GM21390 (cell line): ENCODE measurements at regions not wholly inside any gene's neighbourhood (a gene's known extent, or its start where the extent isn't known, plus 50 kb on each side); places are given as distances from the start of the nearest gene placed in this dataset.
"Not testable (repeated sequence)": the region's sequence is repeated elsewhere in the genome, so short reads cannot be mapped to it uniquely, and the experiment has no call there.

Experiments used
- ATAC-seq: cut with Tn5 transposase; IDR thresholded peaks from one replicate; pipeline ENCODE4 v1.9.1; 2021; ENCODE audit not compliant: unreplicated experiment

GRCh38 chr3:115251509-115251908 lies 104.4 kb upstream of the ZBTB20 start:
- no peak for ATAC-seq

DNA sequence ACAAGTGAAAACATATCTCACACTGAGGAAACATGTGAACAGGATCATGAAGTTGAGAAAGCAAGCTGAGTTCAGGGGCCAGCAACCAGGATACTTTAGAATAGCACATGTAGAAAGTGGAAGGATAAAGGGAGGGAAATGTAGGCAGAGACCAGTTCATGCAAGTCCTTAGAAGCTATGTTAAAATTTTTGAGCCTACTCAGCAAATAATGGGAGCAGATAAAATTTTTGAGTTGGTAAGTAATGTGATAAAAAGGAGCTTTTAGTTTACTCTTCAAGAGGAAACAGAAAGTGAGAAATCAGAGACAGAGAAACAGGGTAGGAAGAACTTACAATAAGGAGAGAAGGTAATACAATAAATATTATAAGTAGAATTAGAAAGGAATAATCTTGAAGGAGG lies 105.6 kb upstream of the ZBTB20 start:
- ATAC-seq: no peak

DNA sequence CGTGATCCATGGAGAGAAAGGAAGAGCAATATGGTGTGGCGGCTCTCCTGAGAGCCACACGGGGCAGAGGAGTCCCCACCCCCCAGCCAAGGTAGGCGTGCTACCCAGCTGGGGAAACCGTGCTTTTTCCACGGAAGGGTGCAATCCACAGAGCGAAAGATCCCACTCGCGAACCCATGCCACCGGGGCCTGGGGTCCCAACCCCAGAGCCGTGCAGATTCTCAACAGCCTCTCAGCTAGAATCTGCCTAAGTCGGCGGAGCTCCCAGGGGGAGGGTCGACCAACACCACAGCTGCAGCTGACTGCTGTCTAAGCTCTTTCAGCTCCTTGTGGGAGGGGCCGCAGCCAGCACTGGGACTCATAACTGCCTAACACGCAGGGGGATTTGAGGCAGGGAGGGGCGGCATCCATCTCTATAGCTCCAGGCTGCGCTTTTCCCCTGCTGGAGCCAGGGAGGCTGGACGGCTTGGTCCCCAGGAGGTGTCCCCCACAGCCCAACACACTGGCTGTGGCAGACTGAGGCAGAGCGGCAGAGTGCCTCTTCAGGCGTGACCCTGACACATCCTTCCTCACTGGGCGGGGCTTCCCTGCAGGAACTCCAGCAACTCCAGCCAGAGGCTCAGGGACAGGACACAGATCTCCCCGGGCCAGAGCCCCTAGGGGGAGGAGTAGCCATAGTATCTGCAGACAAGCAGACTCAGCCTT lies 107.6 kb upstream of the ZBTB20 start:
- ATAC-seq: no peak

DNA sequence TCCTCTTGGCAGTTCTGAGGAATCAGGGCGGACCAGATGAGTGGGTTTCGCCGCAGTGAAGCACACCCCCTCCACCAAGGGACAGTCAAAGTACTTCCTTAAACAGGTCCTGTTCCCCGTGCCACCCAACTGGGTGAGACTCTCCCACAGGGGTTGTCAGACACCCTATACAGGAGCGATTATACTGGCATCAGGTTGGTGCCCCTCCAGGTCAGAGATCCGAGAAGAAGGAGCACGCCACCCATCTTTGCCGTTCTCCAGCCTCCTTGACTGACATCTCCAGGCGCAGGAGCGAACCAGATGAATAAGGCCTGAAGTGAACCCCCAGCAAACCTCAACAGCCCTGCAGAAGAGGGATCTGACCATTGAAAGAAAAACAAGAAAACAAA lies 108.1 kb upstream of the ZBTB20 start:
- no peak for ATAC-seq

GRCh38 chr3:115270849-115271248 lies 123.8 kb upstream of the ZBTB20 start:
- no peak for ATAC-seq

DNA sequence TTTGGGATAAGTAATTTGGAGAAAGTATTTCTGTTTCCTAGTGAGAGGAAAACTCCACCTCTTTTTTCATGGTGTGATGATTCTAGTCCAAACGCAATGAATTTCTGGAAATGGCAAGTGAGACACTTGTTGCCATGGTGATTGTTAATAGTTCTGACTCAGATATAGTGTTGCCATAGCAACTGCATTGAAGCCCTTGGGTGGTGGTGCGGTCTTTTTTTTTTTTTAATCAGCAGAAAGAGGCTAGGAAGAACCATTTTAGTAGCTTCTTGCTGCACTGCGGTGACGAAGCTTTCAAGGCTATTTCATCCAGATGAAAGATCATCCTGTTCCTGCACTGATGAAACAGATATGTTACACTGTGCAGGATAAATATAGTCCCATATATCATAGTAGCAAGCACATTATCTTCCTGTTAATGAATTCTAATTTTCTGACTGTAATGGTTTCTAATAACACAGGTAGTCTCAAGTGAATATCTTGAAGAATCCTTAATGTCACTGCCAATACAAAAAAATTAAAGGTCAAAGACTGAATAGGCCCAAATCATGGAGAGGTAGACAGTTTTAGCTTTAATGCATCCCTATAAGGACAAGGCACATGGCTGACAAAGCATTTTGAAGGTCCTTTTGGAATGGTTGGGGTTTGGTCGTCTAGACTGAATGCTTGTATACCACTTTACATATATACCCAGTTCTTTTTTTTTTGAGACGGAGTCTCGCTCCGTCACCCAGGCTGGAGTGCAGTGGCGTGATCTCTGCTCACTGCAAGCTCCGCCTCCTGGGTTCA lies 125.1 kb upstream of the ZBTB20 start:
- ATAC-seq: no peak

- ATAC-seq: no peak
Observed at GRCh38 chr3:115275896-115276295, 128.8 kb upstream of the ZBTB20 start.

DNA sequence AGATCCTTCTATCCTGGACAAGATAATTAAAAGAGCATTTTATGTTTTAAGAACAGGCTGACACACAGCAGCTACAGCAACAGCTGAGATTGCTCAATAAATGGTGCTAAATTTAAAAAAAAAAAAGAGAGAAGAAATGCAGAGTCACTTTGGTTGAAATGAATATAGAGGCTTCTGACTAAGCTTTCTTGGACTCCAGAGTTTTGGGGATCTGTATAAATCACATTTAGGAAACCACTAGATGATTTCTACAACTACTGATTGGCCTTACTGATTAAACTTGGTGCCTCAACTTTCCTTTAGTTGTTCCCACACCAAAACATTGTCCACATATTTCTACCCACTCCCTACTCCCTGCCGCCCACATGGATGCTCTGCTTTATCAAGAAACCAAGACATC lies 132.9 kb upstream of the ZBTB20 start:
- ATAC-seq: no peak

GRCh38 chr3:115280506-115280905 lies 133.4 kb upstream of the ZBTB20 start:
- no peak for ATAC-seq

DNA sequence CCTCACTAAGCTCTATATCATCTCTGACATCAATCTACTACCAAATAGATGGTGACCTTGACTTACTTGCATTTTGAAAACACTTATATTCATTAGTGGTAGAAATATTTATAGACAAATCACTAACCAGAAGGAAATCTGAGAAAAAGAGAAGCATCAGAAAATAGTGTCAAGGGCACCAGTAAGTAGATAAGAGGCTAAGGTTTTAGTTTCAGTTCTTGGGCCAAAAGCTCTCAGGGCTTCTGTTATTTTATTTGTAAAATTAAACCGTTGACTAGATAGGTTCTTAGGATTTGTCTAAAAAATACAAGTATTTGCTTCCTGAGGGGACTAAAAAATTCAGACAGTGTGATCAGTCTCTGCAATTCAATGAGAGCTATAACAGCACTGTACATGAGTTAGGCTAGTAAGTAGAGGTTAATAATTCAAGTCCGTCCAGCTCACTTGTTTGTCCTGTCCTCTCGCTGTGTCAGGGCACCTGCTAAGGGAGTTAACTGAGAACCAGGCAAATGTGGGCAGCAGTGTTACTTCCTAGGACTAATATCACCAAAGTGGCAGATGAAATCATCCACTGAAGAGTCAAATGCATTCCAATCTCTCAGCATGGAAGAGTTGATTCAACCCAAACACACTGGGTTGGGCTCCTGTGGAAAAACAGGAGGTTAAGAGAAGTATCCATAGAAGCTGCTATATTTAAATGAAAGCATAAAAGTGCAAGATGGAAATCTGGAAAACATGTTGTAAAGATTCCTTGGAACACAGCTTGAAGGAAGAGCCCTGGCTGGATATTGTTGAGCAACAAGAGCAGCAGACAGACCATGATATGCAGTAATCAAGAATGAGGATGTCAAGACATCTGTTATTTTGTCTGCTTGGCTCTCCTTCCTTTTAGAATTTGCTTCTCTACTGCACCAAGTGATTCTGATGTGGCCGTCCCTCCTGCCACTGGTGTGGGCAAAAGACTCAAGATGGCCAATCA lies 134.9 kb upstream of the ZBTB20 start:
- ATAC-seq: no peak

DNA sequence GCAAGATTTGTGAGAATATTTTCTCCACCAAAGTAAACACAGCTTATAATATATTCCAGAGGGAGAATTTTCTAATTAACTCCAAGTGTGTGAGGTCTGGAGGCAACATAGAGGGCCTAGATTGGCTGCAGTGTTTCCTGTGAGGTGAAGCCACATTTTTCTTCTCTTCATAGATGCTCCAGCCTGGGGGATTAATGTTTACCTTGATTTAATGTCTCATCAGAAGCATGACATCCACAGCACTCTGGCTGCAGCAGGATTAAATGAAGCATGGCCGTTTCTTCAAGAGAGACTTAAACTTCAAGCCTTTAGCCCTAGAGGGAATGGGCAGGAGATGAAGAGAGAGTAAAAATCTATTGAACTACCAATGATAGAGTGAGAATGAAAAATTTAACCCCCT lies 137.9 kb upstream of the ZBTB20 start:
- ATAC-seq: no peak

DNA sequence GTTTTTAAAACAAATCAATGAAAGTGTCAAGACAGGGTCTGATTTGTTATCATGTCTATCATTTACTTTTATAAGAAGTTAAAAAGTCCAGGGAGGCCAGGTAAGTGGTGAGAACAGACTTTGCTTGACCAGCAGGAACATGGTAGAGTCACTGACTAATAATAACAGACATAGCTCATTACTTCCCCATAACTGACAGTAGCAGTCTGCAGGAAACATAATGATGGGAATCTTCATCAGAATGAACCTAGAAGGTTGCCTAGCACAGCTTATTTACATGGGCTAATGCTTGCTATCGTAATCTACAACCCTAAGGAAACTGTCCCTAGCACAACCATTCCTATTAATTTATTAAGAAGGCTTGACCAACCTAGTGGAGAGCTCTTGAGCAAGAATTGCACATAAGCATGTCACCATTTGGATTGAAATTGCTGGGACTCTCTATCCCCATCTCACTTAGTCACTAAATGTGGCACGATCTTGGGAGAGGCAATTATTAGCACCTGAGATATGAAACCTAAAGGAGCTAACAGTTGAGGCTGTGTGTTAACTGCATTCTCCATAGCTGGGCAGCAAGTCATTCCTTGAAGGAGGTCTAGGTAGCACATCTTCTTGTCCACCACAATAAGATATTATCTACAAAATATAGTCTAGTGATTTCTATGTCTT lies 139.6 kb upstream of the ZBTB20 start:
- ATAC-seq: no peak

DNA sequence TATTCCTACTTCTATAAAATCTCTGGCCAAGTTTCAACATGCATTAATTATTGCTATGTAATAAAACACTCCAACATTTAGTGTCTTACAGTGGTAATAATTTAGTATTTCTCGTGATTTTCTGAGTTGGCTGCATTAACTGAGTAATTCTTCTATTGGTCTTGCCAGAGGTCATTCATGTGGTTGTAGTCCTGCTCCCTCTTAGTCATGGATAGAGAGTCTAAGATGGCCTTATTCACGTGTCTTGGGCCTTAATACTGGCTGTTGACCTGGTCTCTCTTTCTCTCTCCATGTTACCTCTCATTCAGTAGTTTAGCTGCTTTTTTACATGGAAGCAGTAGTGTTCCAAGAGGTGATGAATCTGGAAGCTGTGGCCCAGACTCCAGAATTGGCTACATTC lies 140.1 kb upstream of the ZBTB20 start:
- no peak for ATAC-seq

DNA sequence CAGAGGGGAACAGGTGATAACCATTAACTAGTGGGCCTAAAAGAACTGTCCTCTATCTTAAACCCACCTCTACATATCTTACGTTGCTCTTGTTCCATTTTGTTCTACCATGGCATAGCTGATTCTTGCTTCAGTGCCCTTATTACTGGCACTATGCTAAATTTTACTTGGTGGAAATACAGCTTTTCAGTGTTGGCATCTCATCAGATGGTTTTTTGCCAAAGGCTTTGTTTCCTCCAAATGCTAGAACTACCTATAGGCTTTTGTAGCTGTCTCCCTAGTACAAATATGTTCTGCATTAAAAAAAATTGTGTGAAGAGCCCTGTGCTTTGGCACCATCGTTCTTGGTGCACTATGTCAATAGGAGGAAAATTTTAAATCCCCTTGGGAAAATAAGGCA lies 145.0 kb upstream of the ZBTB20 start:
- ATAC-seq: no peak

DNA sequence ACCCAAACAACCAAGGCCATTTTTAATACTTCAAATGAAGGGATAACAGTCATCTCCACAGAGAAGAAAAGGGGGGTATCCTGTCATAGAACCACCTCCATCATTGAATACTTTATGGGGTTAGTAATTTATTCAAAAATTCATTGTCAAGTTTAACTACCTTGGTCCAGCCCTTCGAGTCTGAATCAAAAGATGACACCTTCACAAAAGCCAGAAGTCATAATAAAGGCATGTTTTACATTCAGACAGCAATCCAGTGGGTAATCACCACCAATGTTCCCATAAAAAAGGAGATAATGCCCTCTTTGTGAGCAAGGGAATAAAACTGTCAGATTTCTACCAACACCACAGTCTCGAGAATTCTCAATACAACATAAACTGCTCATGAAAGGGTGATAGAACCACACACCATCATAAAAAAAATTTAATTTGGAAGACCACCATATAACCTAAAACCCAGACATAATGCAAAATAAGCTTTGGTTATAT lies 145.6 kb upstream of the ZBTB20 start:
- ATAC-seq: no peak

- ATAC-seq: no peak
Observed at GRCh38 chr3:115293321-115293720, 146.2 kb upstream of the ZBTB20 start.

GRCh38 chr3:115301364-115301860 lies 154.3 kb upstream of the ZBTB20 start:
- no peak for ATAC-seq

DNA sequence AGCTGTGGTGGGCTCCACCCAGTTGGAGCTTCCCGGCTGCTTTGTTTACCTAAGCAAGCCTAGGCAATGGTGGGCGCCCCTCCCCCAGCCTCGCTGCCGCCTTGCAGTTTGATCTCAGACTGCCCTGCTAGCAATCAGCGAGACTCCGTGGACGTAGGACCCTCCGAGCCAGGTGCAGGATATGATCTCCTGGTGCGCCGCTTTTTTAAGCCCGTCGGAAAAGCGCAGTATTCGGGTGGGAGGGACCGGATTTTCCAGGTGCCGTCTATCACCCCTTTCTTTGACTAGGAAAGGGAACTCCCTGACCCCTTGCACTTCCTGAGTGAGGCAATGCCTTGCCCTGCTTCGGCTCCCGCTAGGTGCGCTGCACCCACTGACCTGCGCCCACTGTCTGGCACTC lies 170.9 kb upstream of the ZBTB20 start:
- not testable (repeated sequence) for ATAC-seq

DNA sequence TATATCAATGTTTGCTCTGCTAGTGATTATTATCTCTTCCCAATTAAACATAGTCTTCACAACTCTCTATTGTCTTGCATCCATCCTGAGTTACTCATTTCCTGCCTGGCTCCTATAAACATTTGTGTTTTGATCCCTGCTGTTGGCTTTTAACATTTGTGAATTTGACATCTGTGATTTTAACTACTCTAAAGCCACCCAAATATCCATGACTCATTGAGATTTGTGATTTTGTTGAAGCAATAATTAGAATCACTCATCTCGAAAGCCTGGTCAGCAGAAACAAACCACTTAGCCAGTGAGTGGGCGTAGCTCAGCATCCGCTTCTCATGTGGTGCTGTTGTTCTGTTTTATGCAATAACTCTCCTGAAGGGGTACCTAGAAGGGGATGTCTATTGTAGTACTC lies 174.3 kb upstream of the ZBTB20 start:
- ATAC-seq: no peak

DNA sequence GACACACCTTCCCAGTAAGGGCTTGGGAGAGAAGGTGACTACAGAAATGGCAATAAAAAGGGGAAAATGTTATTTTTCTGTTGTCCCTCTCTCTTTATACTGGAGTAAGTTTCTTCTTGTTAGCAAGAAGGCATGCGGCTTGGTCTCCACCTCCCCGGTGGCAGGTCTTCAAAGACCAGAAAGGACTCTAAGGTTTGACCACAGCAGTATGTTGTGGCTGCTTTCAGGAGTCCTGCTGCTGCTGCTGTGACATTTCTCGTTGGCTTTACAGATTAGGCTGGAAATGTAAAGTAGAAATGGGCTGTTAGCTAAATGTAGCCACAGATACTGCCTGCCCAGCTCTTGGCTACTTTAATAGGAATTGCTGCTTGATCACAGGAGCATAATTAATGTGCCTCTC lies 175.8 kb upstream of the ZBTB20 start:
- ATAC-seq: no peak

DNA sequence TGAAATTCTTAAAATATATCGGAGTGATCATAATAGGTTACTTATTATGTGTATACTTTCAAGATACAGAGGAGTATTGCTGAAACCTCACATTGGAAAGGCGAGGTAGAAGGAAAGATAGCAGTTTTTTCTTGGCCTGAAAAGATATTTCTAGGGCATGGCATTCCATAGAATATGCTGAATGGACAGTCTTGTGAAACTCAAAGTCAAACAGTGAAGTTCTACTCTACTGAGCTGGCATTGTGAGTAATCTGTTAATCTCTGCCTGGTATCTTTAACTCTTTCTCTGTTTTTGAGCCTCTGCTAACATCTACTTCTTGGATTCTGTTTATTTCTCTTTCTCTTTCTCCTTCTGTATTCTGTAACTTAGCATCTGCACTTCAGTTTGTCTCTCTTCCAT lies 176.3 kb upstream of the ZBTB20 start:
- ATAC-seq: no peak
